Neural progenitor cell (in vitro differentiated cells): ENCODE measurements at regions not wholly inside any gene's neighbourhood (a gene's known extent, or its start where the extent isn't known, plus 50 kb on each side); places are given as distances from the start of the nearest gene placed in this dataset.

Experiments used
- CTCF ChIP-seq: fragments of 200-600 bp; sonication (generic); IDR thresholded peaks from 2 replicates; pipeline ENCODE4 v1.5.1; 2017; ENCODE audit warnings: antibody characterized with exemption, mild to moderate bottlenecking
- EZH2 ChIP-seq: fragments of 200-600 bp; sonication (generic); IDR thresholded peaks from 2 replicates; pipeline ENCODE4 v1.6.1; 2017; ENCODE audit warnings: antibody characterized with exemption, mild to moderate bottlenecking, moderate library complexity
- EZH2phosphoT487 ChIP-seq: fragments of 200-600 bp; sonication (generic); IDR thresholded peaks from 2 replicates; pipeline ENCODE4 v1.6.1; 2017; ENCODE audit warnings: antibody characterized with exemption

GRCh38 chr2:59833941-59834340, 719.5 kb downstream of the BCL11A start:
- TF ChIP-seq CTCF (no peak), EZH2 (no peak), EZH2phosphoT487 (no peak)
